HG03159 (cell line): ENCODE measurements at regions not wholly inside any gene's neighbourhood (a gene's known extent, or its start where the extent isn't known, plus 50 kb on each side); places are given as distances from the start of the nearest gene placed in this dataset.

ENCODE experiments used
- ATAC-seq: cut with Tn5 transposase; IDR thresholded peaks from one replicate; pipeline ENCODE4 v1.9.1; 2021; ENCODE audit warnings: mild to moderate bottlenecking, moderate library complexity; ENCODE audit not compliant: unreplicated experiment

DNA sequence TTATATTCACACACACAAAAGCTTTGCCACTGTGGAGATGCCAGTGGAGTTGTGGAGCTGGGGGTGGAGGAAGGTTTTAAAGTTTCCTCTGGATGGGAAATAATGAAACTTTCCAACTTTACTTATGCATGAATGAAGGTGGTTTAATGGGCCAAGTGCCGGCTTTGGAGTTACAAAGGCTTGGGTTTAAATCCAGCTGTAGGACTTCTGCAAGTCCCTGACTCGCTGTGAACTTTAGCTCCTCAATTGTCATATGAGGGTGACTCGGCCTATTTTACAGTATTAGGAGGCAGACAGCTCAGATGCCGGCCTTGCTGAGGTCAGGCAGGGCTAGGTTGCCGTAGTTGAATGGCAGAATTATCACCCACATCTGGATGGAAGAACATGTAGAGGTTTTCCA lies 415.8 kb upstream of the TRIB2 start:
- ATAC-seq = no peak

DNA sequence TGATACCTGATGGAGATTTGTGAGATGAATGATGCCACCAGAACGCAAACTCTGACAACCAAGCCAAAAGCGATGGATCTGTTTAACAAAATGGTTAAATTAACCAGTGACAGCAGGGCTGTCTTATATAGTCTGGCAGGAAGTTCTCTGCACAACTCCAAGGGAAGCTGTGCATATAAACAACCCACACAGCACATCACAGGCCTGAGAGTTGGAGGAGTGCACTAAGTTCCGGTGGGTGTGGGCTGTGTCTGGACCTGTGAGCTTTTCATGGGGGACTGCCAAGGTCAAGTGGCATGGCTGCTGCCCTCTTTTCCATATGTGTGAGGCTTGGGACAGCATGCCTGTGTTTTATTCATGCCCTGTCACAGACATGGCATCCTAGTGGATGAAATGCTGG lies 414.6 kb upstream of the TRIB2 start:
- ATAC-seq = no peak

DNA sequence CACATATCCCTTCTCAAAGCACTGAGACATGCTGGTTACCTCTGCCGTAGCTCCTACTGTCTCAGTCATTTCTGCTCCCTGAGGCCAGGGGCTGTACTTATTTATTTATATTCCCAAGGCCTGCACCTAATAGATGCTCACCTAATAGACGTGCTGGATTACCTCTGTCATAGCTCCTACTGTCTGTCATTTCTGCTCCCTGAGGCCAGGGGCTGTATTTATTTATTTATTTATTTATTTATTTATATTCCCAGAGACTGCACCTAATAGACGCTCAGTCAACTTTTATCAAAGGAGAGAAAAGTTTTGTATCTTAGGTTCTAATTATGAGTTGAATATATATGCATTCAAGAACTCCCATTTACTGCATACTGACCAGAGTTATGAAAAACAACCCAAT lies 414.0 kb upstream of the TRIB2 start:
- no peak for ATAC-seq

DNA sequence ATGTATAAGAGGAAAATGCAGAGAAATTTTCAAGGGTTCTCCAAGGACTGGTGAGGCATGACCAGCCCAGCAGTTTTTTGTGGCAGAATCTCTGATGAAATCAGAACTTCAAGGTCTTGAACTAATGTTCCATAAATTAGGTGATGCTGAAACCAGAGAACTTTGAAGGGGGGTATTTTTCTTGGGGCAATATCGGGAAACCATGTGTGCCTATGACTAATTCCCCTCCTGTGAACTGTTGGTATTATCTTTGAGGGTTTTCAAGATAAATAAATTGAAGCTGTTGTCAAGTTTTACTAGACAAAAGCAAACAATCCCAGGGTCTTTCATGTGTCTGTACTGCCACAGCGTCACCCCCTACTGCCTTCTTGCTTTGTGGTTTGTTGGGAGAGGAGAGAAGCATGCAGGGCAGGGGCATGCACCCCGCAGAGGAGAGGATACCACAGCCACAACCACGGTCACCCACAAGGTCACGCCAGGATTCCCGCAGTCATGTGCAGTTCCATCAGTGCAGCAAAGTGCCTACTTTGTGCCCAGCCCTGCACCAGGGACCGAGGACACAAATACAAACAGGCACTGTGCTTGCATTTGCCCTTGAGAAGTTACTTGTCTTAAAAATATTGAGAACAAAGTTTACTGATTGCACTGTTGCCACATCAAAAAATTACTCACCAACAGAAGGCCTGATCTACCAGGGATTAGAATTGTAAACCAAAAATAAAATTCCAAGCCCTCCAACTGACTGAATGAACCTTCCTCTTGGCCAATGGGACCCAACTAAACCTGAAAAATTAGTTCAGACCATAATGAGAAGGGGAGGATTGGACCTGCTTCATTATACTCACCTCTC lies 413.3 kb upstream of the TRIB2 start:
- no peak for ATAC-seq

DNA sequence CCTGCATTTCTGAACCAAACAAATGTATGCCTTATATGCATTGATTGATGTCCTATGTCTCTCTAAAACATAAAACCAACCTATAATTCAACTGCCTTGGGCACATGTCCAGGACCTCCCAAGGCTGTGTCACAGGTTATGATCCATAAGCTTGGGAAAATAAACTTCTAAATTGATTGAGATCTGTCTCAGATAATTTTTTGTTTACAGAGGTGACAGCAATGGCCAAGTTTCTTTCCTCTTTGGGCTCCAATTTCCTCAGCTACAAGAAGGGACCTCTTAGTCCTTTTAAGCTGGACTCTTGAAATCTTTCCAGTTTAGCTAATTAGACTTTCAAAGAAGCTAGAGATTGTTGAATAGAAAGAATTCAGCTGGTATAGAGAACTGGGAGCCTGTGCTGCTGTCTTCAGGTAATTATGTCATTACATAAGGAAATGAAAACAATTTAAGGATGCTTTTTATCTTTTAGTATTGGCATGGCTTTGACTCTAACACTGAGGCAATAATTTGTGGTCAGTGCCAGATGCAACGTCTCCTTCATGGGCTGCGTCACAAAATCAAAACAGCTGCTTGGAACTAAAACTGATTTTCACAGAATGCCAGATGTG lies 412.1 kb upstream of the TRIB2 start:
- ATAC-seq = no peak

DNA sequence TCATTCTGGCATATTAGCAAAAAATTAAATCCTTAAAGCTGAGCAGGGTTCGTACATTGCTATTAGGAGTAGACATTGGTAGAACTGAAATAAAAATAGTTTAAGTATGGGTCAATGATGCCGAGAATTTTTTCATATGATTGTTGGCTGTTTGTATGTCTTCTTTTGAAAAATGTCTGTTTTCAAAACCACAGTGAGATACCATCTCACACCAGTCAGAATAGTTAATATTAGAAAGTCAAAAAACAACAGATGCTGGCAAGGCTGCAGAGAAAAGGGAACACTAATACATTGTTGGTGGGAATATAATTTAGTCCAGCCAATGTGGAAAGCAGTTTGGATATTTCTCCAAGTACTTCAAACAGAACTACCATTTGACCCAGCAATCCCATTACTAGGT lies 410.8 kb upstream of the TRIB2 start:
- no peak for ATAC-seq

DNA sequence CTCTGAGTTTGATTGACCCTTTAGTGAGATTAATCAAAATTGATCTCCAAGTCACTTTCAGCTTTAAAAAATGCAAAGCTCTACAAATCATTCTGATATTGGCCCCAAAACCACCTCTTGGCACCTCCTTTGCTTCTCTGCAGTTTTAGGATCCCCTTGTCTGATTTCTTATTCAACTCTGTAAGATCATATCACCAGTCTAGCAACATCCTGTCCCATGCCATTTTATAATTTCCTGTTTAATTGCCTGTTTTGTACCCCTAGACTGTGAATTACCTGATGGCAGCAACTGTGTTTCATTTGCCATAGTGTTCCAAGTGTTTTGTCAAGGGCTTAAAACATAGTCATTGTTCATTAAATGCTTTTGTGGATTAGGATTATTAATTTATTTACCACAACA lies 406.3 kb upstream of the TRIB2 start:
- ATAC-seq = no peak

DNA sequence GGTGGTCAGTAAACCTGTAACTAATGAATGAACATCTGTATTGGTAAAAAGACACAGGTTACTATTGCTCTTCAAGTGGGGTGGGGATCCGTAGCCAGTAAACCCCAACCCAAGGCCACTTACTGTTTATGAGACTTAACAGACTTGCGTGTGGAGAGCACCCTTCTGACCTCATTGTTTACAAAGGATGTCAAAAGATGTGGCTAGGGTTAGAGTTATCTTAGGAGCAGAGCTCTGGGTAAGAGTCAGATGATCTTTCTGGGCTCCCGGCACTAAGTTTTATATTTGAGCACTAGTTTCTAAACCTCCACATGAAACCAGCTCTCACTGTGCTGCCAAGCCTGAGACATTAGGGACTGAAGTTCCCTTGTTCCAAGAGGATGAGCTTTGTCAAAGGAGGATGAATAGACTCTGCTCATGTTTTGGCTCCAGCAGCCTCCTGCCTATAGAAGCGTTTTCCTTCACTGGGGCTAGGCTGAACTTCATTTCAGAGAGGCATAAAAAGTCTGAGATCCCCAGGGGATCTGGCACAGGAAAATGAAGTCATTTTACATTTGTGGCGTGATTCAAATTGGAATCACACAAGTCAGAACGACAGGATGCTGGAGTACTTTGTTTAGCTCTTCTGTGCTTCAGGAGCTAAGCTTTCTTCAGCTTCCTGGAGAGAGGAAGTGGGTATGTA lies 403.1 kb upstream of the TRIB2 start:
- ATAC-seq = no peak

DNA sequence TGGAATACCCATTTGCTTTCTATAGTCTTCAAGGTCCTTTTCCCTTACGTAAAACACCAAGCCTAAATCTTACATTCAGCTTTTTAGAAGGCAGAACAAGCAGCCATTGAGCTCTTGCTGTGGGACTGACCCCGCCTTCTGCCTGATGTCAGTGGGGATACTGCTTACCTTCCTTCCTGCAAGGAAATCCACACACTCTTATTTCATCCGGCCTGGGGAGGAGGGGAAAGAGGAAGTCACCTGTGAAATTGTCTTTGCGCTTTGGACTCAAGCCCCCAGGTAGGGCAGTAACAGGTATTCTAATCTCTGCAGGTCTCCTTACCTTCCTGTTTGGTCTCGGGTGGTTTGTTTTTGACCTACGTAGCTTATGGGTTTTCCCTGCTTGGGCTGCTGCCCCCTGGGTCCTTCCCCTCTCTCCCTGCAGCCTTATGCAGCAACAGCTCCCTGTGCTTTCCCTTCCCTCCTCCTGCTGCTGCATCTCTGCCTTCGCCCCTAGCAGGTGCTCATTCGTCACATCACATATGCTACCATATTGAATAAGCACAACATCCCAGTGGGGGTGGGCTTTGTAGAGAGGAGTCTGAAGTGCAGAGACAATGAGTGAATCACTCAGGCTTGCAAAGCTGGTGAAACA lies 402.5 kb upstream of the TRIB2 start:
- no peak for ATAC-seq

DNA sequence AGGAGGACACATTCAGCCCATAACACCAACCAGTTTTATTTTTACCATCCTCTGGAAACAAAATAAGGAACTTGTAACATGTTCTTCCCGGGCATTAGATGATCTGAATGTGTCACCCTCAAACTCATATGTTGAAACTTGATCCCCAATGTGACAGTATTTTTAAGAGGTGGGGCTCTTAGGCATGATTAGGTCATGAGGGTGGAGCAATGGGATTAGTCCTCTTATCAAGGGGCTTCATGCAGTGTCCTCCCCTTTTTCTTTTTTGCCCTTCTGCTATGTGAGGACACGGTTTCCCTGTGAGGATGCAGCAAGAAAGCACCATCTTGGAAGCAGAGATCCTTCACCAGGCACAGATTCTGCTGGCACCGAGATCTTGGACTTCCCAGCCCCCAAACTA lies 401.5 kb upstream of the TRIB2 start:
- no peak for ATAC-seq

DNA sequence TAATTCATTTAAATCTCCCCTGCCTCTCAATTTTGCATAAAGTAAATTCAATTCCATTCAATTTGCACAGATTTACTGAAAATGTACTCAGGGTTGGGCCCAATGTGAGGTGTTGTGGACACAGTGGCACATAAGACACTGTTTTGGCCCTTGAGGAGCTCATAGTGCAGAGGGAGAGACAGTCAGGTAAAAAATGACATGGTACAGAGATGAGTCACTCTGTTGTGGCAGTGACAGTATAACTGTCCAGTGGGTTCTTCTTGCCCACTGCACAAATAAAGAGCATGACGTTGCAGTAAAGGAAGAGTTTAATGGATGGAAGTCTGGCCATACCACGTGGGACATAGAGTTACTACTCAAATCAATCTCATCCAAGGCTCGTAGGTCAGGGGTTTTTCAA lies 400.3 kb upstream of the TRIB2 start:
- no peak for ATAC-seq

DNA sequence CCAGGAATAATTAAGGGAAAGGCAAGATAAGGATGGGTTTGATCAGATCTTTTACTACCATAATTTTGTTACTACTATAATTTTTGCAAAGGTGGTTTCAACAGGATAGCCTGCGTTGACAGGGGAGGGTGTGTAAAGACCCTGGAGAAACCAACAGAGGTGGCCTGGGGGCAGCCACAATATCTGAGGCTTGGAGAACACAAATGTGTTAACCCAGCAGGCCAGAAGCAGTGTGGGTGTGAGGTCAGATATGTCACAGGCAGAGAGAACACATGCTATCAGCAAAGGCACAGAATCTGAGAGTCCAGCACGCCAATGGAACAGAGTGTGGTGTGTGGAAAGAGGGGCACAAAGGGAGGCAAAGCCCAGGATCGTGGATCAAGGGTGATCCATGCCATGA lies 399.4 kb upstream of the TRIB2 start:
- no peak for ATAC-seq

DNA sequence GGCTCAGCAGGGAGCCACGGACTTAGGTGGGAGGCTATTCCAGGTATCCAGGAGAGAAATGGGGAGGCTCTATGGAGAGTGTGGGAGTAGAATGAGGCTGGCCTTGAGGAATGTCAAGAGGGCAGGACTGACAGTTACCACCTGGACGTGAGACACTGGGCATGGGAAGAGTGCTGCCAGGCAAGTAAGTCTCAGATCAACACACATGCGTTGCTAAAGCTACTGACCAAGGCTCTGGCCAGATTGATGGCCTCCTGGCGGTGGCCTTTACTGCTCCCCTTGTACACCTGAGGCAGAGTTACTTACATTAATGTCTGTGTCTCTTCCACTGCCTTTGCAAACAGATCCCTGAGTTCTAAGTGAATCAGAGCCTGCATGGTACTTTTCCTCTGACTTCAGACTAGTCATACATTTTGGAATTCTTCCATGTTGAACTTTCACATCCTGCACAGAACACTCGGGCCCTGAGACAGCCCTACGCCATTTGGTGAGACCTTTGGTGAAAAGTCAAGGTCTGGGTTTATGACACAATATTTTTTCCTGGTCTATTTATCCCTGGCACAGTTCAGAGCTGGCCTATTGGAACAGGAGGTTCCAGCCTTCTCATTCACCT lies 398.8 kb upstream of the TRIB2 start:
- ATAC-seq = no peak

DNA sequence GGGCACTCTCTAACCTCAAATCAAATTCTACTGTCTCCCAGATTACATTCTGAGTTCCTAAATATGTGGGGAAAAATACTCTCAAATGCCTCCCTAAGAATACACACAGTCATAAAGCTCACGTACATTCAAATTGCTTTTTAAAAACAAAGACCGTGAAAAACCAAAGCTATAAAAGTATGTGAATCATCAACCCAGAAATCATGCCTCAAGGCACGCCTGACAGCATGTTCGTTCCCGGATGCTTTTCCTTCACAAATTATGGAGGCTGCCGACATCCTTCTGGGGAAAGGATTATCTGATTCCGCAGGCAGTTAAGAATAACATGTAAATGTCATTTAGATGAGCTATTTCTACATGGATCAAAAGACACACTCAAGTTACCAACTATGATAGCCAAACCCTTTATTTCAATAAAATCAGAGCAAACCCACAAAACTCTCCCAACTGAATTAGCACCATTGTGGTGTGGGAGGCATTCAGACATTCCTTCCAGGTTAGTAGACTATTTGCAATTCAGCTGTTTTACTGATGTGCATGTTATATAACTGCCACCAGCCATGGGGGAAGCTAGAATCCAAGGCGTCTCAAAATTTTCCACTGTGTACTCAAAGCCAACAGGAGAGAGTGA lies 398.2 kb upstream of the TRIB2 start:
- ATAC-seq = no peak

DNA sequence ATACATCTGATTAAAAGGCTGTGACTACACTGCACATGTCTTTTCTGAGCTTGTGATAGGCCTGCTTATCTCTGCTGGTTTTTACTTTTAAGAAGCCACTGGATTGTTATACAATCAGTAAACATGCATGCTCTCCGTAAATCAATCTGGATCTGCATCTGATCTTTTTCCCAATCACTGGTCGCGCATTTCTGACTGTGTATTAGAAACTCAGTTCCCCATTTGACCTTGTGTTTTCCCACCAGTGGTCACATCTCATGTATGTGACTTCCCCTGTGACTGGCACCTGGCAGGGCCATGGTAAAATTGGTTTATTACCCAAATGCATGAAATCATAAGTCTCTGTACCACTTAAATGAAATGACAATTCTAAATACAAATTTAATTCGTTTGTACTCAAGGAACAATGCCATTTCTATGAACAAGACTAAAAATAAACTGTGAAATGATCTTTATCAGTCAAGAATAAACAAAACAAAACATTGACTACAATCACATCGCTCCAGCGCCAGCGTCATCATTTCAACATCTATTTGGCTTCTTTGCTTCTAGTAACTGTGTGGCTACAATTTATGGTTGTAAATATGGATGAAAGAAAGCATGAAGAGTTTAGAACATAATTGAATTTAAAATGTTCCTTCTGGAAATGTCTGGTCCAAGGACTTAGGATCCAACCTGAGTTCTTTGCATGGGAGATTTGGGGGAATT lies 396.6 kb upstream of the TRIB2 start:
- ATAC-seq = no peak

DNA sequence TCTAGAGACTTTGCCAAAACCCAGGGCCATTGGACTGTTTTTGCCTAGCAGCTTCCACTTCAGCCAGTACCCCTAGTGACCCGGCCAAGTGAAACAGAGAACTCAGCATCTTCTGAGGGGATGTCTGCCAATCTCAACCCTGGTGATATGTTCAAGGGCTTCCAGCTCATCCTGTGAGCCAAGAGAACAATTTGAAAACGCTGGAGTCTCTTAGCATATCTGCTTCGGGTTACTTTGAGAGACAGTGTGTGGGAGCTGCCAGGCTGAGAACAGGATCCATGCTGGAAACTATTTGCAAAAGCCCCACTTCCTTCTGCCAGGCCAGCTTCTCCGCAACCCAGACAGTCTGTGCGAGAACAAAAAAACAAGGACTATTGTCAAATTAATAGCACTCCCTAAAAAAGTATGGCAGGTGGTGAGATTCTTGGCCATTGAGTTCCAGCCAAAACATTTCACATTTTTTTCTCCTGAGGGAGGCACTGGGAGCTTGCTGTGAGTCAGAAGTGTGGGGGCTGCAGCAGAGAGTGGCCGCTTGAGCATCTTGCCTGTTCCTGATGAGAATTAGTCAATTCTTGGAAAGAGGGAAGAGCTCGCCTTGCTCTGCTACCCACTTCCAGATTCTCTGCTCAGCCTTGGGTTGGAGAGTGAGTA lies 395.6 kb upstream of the TRIB2 start:
- no peak for ATAC-seq

DNA sequence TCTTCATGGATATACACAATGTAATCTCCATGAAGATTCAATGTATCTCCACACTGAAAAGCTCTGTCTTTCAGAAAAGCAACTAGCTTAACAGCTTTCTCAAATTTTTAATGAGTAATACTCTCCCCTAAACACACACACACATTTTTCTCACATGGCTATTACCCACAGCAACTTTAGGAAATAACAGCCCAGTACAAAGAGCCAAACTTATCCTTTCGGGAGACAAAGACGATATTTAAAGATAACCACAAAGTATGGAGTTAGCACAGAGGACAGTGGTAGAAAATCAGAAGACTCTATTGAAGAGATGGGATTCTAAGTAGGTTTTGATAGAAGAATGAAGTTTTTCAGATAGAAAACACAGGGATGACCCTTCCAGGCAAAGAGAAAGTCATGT lies 394.9 kb upstream of the TRIB2 start:
- ATAC-seq = no peak

DNA sequence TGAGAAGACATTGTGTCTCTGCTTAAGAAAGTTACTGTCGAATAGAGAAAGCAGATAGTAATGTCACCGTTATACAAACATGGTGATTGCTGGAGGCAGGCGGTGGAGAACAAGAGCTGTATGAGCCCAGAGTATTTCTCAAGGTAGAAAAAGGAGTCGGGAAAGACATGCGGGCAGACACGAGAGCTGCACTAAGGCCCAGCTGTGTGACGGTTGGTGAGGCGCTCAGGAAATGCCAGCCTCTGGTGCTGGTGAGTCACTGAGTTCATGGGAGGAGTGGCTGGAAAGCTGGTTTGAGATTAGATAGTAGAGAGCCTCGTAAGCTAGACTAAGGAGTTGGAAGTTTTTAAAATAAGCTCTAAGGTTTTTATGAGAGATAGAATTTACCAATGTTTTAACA lies 390.9 kb upstream of the TRIB2 start:
- ATAC-seq = no peak

DNA sequence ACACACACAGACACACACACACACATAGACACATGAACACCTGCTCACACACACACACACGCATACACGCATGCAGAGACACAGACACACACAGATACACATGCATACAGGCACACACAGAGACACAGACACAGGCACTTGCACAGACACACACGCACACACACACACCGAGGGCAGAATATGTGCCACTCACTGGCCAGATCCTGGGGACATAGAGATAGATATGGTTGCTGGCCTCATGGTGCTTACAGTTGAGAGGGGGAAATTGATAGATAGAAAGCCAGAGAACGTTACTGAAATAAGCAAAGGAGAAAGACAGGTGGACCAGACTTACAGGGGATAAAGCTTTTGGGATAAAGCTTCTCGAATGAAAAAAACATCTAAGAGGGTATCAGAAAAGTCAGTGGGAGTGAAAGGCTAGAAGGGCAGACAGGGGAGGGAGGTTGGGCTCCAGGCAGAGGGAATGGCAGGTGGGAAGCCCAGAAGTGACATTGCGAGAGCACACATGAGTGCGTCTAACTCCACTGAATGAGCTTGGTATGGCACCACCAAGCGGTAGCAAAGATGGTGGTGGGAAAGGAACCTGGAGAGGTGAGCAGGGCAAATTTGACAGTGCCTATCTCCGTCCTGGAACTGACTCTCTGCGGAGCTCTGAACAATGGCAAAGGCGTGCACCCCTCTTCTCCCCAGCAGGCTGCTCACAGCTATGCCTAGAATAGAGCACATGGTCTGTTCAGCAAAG lies 390.1 kb upstream of the TRIB2 start:
- ATAC-seq = peak; percentile 72
